Keratinocyte (primary cell): ENCODE measurements at regions not wholly inside any gene's neighbourhood (a gene's known extent, or its start where the extent isn't known, plus 50 kb on each side); places are given as distances from the start of the nearest gene placed in this dataset.

Experiments
- DNase-seq: peaks from one replicate; pipeline ENCODE4 v3.0.0-alpha.2; 2011; ENCODE audit warnings: low read depth, missing footprints, low spot score
- FAIRE-seq: peaks from 2 replicates; lab custom pipeline; 2011; peaks lifted over from hg19 to GRCh38; lab: Jason Lieb, UNC
- H2AFZ ChIP-seq: 2 replicates; pipeline ENCODE4 v1.6.0; 2012; ENCODE audit warnings: low read length, control low read depth, inconsistent platforms; ENCODE audit not compliant: control insufficient read depth
- H3K27ac ChIP-seq: 2 replicates; pipeline ENCODE4 v1.5.1; 2011; ENCODE audit warnings: low read length; ENCODE audit not compliant: control insufficient read depth, insufficient read depth
- H3K27me3 ChIP-seq: 3 replicates; pipeline ENCODE4 v1.6.0; 2011; ENCODE audit warnings: low read length; ENCODE audit not compliant: control insufficient read depth, insufficient read depth; ENCODE audit errors: extremely low read depth
- H3K36me3 ChIP-seq, 2 experiments: 2 replicates in 1 of 2; 3 replicates in 1 of 2; pipeline ENCODE4 v1.5.1; 2011; ENCODE audit warnings: low read length in 2 of 2, mild to moderate bottlenecking in 1 of 2; ENCODE audit not compliant: control insufficient read depth in 2 of 2, insufficient read depth in 2 of 2; ENCODE audit errors: extremely low read depth in 1 of 2
- H3K4me1 ChIP-seq: 3 replicates; pipeline ENCODE4 v1.5.1; 2011; ENCODE audit warnings: low read length; ENCODE audit not compliant: control insufficient read depth, insufficient read depth; ENCODE audit errors: extremely low read depth
- H3K4me2 ChIP-seq: 3 replicates; pipeline ENCODE4 v1.6.0; 2011; ENCODE audit warnings: low read depth, low read length; ENCODE audit not compliant: control insufficient read depth, insufficient read depth; ENCODE audit errors: extremely low read depth
- H3K4me3 ChIP-seq, 3 experiments: fragments of 200-600 bp in 1 of 3; sonication (generic) in 1 of 3; 2 replicates in 2 of 3; 3 replicates in 1 of 3; pipeline ENCODE4 v1.5.1; 2011 to 2016; ENCODE audit warnings: low read length in 3 of 3, mild to moderate bottlenecking in 3 of 3, control low read depth in 2 of 3, inconsistent platforms in 1 of 3, low read depth in 1 of 3, mixed read lengths in 1 of 3, mixed run types in 1 of 3, moderate library complexity in 1 of 3; ENCODE audit not compliant: control insufficient read depth in 2 of 3, insufficient read depth in 2 of 3; ENCODE audit errors: extremely low read depth in 1 of 3
- H3K79me2 ChIP-seq: 2 replicates; pipeline ENCODE4 v1.6.0; 2012; ENCODE audit warnings: low read length; ENCODE audit not compliant: control insufficient read depth, insufficient read depth
- H3K9ac ChIP-seq: 3 replicates; pipeline ENCODE4 v1.6.0; 2011; ENCODE audit warnings: low read length; ENCODE audit not compliant: control insufficient read depth, insufficient read depth; ENCODE audit errors: extremely low read depth
- H3K9me1 ChIP-seq: 3 replicates; pipeline ENCODE4 v1.6.0; 2011; ENCODE audit warnings: low read length; ENCODE audit not compliant: control insufficient read depth, insufficient read depth; ENCODE audit errors: extremely low read depth
- H3K9me3 ChIP-seq: 2 replicates; pipeline ENCODE4 v1.5.1; 2012; ENCODE audit warnings: low read depth, low read length; ENCODE audit not compliant: control insufficient read depth
- H4K20me1 ChIP-seq: 3 replicates; pipeline ENCODE4 v1.6.0; 2011; ENCODE audit warnings: low read length; ENCODE audit not compliant: control insufficient read depth, insufficient read depth; ENCODE audit errors: extremely low read depth
- CTCF ChIP-seq, 3 experiments: IDR thresholded peaks in 1 of 3; conservative IDR thresholded peaks in 1 of 3; optimal IDR thresholded peaks in 1 of 3; 2 replicates in 2 of 3; 3 replicates in 1 of 3; pipeline versions ENCODE3 to v1.5.1; 2011; ENCODE audit warnings: low read length in 3 of 3, mild to moderate bottlenecking in 3 of 3, moderate library complexity in 2 of 3, control low read depth in 1 of 3, inconsistent platforms in 1 of 3; ENCODE audit not compliant: insufficient read depth in 2 of 3; ENCODE audit errors: extremely low read depth in 1 of 3
- EZH2 ChIP-seq: IDR thresholded peaks from one replicate; pipeline ENCODE4 v1.6.1; 2012; ENCODE audit warnings: inconsistent platforms, mild to moderate bottlenecking, low read length, moderate library complexity
- dilution Hi-C: fragments of 300-500 bp; cut with MboI; formaldehyde crosslinking; loops from one replicate; pipeline ENCODE4 v1.7.0; 2020; ENCODE audit warnings: low sequenced_read_pairs; ENCODE audit not compliant: extremely low pct_ligation_motif_present

GRCh38 chr13:90445179-90445578 lies 902.3 kb upstream of the MIR17HG start:
- Histone ChIP-seq H3K9me3 (peaks cover 2% of the 10 kb centered on the region), H3K4me3 (peak overlapping the region in 1 of 3 experiments; percentile 24), H3K4me1 (peaks cover 35% of the 10 kb centered on the region), H3K4me2 (peak overlapping the region; percentile 64), H3K9ac (no peak overlapping the region), H3K9me1 (no peaks in the 10 kb centered on the region), H2AFZ (peak overlapping the region; percentile 89), H3K79me2 (no peaks in the 10 kb centered on the region), H3K36me3 (no peaks in the 10 kb centered on the region), H3K27ac (peak overlapping the region; percentile 60), H4K20me1 (no peaks in the 10 kb centered on the region), H3K27me3 (no peaks in the 10 kb centered on the region)
- dilution Hi-C loops = no loop called here
- FAIRE-seq (peak; percentile 93), DNase-seq (peak; percentile 74)
- TF ChIP-seq CTCF (optimal IDR thresholded peaks at IDR 0.05 in 1 of 3, IDR thresholded peaks at IDR 0.05 in 1 of 3, conservative IDR thresholded peaks at IDR 0.05 in 1 of 3; ENCODE audit: extremely low read depth in 1 of 3, insufficient read depth in 2 of 3, low read length in 3 of 3) (no peak), EZH2 (no peak)

GRCh38 chr13:90447034-90447733 lies 900.3 kb upstream of the MIR17HG start:
- no peaks in the 10 kb centered on the region for H3K79me2 ChIP-seq
- H4K20me1 ChIP-seq = no peaks in the 10 kb centered on the region
- DNase-seq (no peak), FAIRE-seq (peak; percentile 5)
- TF ChIP-seq CTCF (optimal IDR thresholded peaks at IDR 0.05 in 1 of 3, IDR thresholded peaks at IDR 0.05 in 1 of 3, conservative IDR thresholded peaks at IDR 0.05 in 1 of 3; ENCODE audit: extremely low read depth in 1 of 3, insufficient read depth in 2 of 3, low read length in 3 of 3) = no peak
- TF ChIP-seq EZH2 = no peak
- no peaks in the 10 kb centered on the region for H3K27me3 ChIP-seq
- H3K36me3 ChIP-seq = no peaks in the 10 kb centered on the region
- H3K9me3 ChIP-seq = peaks cover 2% of the 10 kb centered on the region
- H3K9ac ChIP-seq = no peak overlapping the region
- peak overlapping the region; percentile 66 for H2AFZ ChIP-seq
- no peaks in the 10 kb centered on the region for H3K9me1 ChIP-seq
- H3K4me2 ChIP-seq = peak overlapping the region; percentile 19
- no peak overlapping the region for H3K4me3 ChIP-seq
- H3K27ac ChIP-seq = peak overlapping the region; percentile 26
- dilution Hi-C loops = no loop called here
- peaks cover 35% of the 10 kb centered on the region for H3K4me1 ChIP-seq
